Amniotic stem cell (primary cell): ENCODE measurements at regions not wholly inside any gene's neighbourhood (a gene's known extent, or its start where the extent isn't known, plus 50 kb on each side); places are given as distances from the start of the nearest gene placed in this dataset.

Source experiments
- DNase-seq: peaks from one replicate; lab custom pipeline; 2025; lab: John Stamatoyannopoulos, UW

GRCh38 chr7:113825832-113826231 is 93.0 kb downstream of the PPP1R3A start:
- DNase-seq: no peak

DNA sequence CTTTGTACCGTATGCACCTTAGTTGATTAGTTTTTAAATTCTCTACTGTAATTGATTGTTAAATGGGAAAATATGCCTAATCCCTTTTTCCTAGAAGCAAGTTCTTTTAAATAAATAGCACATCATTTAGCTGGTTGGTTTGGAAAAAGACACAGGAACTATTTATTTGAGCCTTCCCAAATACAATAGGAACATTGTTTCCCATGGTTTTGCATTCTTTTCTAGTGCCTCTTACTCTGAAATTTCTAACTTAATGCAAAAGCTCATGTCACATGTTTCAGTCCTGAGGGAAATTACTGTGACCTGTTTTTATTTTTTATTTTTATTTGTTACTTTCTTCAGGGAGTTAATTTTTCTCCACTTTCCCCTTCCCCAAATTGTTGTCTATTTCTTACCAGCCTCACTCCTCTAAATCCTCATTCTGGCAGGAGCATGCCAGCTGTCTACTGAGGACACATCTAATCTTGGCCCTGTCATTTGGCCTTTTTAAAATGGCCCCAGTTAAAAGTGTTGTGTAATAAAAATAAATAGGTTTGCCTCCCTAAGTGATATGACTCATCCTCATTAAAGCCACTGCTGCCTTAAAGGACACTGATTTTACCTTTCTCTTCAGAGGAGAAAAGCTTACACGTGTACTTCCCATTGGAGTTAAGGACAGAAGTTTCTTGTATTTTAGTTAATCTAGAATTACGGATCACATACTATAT is 94.5 kb downstream of the PPP1R3A start:
- no peak for DNase-seq

- DNase-seq: no peak
Observed at GRCh38 chr7:113819474-113819873, 99.3 kb downstream of the PPP1R3A start.

DNA sequence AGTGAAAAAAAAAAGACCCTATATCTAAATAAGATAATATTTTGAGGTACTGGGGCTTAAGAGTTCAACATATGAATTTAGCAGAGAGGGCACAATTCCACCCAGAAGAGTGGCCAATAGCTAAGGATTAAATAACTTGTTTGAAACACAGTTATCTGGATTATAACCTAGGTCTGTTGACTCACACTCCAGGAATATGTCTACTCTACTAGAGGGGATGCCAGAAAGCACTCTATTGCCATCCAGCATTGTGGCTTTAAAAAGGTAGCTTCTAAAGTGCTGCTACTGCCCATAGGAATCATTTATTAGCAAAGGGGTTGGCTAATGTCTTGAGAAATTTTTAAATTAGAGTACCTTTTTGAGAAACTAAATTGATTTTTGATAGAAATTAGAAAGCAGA is 102.2 kb downstream of the PPP1R3A start:
- no peak for DNase-seq

- DNase-seq: no peak
Observed at GRCh38 chr7:113813471-113813870, 105.3 kb downstream of the PPP1R3A start.

- DNase-seq: peak; percentile 3
Observed at GRCh38 chr7:113812591-113813255, 106.1 kb downstream of the PPP1R3A start.

GRCh38 chr7:113810080-113810744 is 108.6 kb downstream of the PPP1R3A start:
- DNase-seq: no peak

DNA sequence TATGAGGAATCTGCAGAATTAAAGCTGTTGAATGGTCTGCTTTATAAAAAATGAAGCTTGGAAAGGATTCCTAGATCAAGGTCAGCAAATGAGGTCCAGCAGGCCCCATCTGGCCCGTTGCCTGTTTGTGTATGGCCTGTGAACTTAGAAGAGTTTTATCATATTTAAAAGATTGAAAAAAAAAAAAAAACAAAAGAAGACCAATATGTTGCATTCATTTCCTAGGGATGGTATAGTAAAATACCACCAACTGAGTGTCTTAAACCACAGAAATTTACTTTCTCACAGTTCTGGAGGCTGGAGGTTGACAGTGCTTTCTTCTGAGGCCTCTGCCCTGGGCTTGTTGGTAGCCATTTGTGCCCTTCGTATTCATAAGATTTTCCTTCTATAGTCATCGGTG is 109.2 kb downstream of the PPP1R3A start:
- no peak for DNase-seq

DNA sequence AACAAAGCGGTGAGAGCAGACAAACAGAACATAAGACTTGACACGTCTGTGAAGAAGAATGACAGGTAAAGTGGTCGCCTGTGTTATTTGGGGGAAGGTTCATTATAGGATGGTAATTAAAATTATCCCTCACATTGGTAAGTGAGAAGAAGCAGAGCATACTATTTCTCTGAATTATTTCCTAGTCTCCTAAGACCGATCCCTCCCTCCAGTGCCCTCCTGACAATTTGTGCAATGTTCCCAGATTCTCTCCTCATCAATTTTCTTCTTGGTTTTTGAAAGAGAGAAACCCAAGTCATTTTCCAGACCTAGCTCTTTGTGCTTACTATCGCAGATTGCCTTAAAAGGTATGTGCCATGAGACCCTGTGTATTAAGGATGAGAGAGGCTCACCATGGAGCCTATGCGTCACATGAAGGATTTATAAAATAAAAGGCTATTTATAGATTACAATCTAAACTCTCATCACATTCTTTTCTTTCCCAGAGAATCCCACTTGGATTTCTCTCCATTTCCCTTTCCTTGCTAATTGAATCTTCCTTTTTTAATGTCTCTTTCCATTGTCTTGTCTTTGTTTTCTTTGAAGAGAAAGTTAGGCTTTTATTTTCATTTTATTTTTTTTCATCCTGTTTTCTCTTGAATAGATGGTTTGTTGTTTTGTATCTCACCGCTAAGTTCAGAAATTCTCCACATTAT is 112.0 kb downstream of the PPP1R3A start:
- DNase-seq: no peak

GRCh38 chr7:113805976-113806375 is 112.8 kb downstream of the PPP1R3A start:
- no peak for DNase-seq

- peak; percentile 1 for DNase-seq
Observed at GRCh38 chr7:113804475-113805095, 114.2 kb downstream of the PPP1R3A start.

- DNase-seq: no peak
Observed at GRCh38 chr7:113801751-113802150, 117.1 kb downstream of the PPP1R3A start.

DNA sequence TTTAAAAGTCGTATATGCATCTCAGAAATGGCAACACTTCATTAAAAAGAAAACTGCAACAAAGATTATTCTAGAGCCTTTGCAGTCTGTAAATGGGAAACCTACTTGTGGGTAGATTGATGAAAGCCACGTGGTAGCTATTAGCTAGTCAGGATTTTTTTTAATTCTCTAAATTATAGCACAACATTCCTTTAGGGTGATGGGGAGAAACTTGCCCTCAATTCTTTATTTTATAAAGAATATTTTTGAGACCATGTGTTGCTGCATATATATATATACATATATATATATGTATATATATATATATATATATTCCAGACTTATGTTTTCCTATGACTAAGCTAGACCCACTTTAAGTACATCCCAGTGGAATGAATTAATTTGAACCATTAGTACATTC is 118.0 kb downstream of the PPP1R3A start:
- DNase-seq: no peak

- no peak for DNase-seq
Observed at GRCh38 chr7:113799896-113800295, 118.9 kb downstream of the PPP1R3A start.

DNA sequence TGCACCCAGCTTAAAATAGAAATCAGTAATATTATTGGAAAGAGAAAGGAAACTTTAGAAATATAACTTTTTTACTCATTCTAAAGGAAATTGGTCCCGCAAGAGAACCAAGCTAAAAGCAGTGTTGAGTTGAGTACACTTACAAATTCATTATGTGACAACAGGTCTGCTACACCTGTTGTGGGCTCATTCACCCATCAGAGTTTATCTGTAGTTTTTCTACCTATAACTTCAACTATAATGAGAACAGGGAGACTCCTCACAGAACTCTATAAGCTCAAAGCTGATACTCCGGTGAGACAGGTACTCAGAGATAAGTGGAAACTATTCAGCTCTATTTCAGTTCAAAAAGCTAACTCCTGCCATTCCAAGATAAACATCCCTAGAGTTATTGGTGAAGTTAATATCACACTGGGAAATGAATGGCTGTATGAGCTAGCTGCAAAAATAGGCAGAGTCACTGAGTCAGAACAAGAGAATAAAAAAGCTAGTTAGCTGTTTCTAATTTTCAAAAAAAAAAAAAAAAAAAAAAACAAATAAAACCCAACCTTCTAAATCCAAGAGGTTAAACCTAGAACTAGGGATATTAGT is 121.3 kb downstream of the PPP1R3A start:
- DNase-seq: no peak

GRCh38 chr7:113796557-113796956 is 122.3 kb downstream of the PPP1R3A start:
- DNase-seq: peak; percentile 68

DNA sequence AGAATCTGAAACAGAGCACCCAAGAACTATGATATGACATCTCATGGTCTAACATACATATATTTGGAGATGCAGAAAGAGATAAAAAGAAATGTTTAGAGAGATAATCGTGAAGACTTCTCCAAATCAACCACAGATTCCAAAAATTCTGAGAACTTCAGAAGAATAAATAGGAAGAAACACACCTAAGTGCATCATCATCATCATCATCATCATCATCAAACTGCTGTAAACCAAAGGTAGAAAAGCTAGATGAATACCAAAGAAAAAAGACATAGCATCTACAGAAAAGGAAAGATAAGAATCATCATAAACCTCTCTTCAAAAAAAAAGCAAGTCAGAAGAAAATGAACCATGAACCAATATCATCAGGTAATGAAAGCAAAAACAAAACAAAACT is 124.2 kb downstream of the PPP1R3A start:
- no peak for DNase-seq

DNA sequence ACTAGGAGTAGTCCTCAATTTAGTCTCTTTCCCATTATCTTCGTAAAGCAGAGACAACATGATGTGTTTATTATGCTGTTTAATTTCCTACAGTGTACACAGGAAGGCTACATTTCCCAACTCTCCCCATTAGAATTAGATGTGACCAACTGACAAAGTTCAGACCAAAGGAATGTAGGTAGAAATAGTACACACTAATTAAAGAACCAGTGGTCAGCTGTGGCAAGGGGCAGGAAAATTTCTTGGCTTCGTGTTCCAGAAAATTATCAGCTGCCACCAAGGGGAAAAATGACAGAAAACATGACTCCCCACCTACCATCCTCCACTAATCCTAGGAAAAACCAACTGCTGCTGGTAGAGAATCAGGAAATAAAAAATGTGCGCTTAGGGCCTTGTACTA is 125.6 kb downstream of the PPP1R3A start:
- DNase-seq: no peak

- no peak for DNase-seq
Observed at GRCh38 chr7:113790025-113790424, 128.8 kb downstream of the PPP1R3A start.

DNA sequence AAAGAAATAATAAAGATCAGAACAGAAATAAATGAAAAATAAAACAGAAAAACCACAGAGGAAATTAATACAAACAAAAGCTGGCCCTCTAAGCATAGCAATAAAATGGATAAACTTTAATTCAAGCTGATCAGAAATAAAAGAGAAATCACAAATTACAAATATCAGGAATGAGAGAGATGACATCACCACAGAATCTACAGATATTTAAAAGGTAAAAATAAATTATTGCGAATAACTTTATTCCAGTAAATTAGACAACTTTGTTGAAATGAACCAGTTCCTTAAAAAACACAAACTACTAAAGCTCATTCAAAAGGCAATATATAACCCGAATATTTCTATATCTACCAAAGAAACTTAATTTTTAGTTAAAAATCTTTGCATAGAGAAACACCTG is 131.7 kb downstream of the PPP1R3A start:
- DNase-seq: no peak

- DNase-seq: no peak
Observed at GRCh38 chr7:113784956-113785355, 133.9 kb downstream of the PPP1R3A start.

- no peak for DNase-seq
Observed at GRCh38 chr7:113784316-113784715, 134.5 kb downstream of the PPP1R3A start.
